HL-60 (cell line): ENCODE measurements at regions not wholly inside any gene's neighbourhood (a gene's known extent, or its start where the extent isn't known, plus 50 kb on each side); places are given as distances from the start of the nearest gene placed in this dataset.

Experiments
- GABPA ChIP-seq: IDR thresholded peaks from 2 replicates; pipeline ENCODE4 v1.6.1; 2012; ENCODE audit warnings: low read depth
- POLR2AphosphoS5 ChIP-seq: IDR thresholded peaks from 2 replicates; pipeline ENCODE4 v1.6.1; 2012; ENCODE audit warnings: low read depth
- SPI1 ChIP-seq: IDR thresholded peaks from 2 replicates; pipeline ENCODE4 v1.6.1; 2012; ENCODE audit warnings: low read depth, mild to moderate bottlenecking, borderline replicate concordance
- TF ChIP-seq, protein P1 (sequence below): IDR thresholded peaks from one replicate; pipeline ENCODE4 v1.5.1; 2011; ENCODE audit warnings: low read length, control low read depth, inconsistent platforms; ENCODE audit not compliant: insufficient read depth
- TF ChIP-seq, protein P2 (sequence below): IDR thresholded peaks from 2 replicates; pipeline ENCODE4 v1.6.1; 2012; ENCODE audit warnings: low read depth; ENCODE audit not compliant: insufficient replicate concordance

DNA sequence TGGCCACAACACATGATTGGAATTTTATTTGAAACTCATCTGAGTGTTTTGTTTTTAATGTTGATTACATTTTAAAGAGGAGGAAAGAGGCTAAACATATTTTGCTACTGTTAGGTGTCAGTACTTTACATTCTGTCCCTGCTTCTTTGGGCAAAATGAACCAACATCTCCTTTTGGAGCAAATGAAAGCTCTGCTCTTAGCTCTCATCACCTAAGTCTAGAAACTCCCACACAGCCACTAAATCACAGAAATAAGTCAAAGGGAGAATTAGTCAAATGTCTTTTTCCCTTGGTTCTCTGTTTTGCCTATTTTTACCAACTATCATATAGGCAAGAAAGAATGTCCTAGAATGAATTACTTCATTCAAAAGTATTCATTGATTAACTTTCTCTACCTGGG is 666.8 kb downstream of the RNF144A start:
- TF ChIP-seq, protein P1, sequence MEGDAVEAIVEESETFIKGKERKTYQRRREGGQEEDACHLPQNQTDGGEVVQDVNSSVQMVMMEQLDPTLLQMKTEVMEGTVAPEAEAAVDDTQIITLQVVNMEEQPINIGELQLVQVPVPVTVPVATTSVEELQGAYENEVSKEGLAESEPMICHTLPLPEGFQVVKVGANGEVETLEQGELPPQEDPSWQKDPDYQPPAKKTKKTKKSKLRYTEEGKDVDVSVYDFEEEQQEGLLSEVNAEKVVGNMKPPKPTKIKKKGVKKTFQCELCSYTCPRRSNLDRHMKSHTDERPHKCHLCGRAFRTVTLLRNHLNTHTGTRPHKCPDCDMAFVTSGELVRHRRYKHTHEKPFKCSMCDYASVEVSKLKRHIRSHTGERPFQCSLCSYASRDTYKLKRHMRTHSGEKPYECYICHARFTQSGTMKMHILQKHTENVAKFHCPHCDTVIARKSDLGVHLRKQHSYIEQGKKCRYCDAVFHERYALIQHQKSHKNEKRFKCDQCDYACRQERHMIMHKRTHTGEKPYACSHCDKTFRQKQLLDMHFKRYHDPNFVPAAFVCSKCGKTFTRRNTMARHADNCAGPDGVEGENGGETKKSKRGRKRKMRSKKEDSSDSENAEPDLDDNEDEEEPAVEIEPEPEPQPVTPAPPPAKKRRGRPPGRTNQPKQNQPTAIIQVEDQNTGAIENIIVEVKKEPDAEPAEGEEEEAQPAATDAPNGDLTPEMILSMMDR = no peak
- no peak for TF ChIP-seq GABPA
- TF ChIP-seq POLR2AphosphoS5 = no peak
- TF ChIP-seq, protein P2, sequence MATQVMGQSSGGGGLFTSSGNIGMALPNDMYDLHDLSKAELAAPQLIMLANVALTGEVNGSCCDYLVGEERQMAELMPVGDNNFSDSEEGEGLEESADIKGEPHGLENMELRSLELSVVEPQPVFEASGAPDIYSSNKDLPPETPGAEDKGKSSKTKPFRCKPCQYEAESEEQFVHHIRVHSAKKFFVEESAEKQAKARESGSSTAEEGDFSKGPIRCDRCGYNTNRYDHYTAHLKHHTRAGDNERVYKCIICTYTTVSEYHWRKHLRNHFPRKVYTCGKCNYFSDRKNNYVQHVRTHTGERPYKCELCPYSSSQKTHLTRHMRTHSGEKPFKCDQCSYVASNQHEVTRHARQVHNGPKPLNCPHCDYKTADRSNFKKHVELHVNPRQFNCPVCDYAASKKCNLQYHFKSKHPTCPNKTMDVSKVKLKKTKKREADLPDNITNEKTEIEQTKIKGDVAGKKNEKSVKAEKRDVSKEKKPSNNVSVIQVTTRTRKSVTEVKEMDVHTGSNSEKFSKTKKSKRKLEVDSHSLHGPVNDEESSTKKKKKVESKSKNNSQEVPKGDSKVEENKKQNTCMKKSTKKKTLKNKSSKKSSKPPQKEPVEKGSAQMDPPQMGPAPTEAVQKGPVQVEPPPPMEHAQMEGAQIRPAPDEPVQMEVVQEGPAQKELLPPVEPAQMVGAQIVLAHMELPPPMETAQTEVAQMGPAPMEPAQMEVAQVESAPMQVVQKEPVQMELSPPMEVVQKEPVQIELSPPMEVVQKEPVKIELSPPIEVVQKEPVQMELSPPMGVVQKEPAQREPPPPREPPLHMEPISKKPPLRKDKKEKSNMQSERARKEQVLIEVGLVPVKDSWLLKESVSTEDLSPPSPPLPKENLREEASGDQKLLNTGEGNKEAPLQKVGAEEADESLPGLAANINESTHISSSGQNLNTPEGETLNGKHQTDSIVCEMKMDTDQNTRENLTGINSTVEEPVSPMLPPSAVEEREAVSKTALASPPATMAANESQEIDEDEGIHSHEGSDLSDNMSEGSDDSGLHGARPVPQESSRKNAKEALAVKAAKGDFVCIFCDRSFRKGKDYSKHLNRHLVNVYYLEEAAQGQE = no peak
- TF ChIP-seq SPI1 = no peak
